ENCODE measurements at regions not wholly inside any gene's neighbourhood (a gene's known extent, or its start where the extent isn't known, plus 50 kb on each side); places are given as distances from the start of the nearest gene placed in this dataset.

GRCh38 chr13:21934284-21934683 lies 263.4 kb downstream of the FGF9 start:
- ChIA-PET CTCF (no interaction called here), POLR2A (no interaction called here)
- Histone ChIP-seq H3K4me3 (ENCODE audit: low read depth, low read length) (no peak overlapping the region), H3K36me3 (ENCODE audit: control insufficient read depth, insufficient read depth, low read length) (no peaks in the 10 kb centered on the region), H3K27me3 (ENCODE audit: control insufficient read depth, insufficient read depth, low read length) (no peaks in the 10 kb centered on the region)
- no peak for DNase-seq (ENCODE audit: low read depth)
- no peak for TF ChIP-seq CTCF (IDR thresholded peaks at IDR 0.05; ENCODE audit: insufficient read depth, low read depth, low read length)

- no peaks in the 10 kb centered on the region for H3K36me3 ChIP-seq (ENCODE audit: control insufficient read depth, insufficient read depth, low read length)
- POLR2A ChIA-PET = no interaction called here
- CTCF ChIA-PET = no interaction called here
- TF ChIP-seq CTCF (IDR thresholded peaks at IDR 0.05; ENCODE audit: insufficient read depth, low read depth, low read length) = no peak
- H3K27me3 ChIP-seq (ENCODE audit: control insufficient read depth, insufficient read depth, low read length) = no peaks in the 10 kb centered on the region
- DNase-seq (ENCODE audit: low read depth) = no peak
- H3K4me3 ChIP-seq (ENCODE audit: low read depth, low read length) = no peak overlapping the region
Observed at GRCh38 chr13:21936674-21937073, 265.8 kb downstream of the FGF9 start.

- no peak for TF ChIP-seq CTCF (IDR thresholded peaks at IDR 0.05; ENCODE audit: insufficient read depth, low read depth, low read length)
- Histone ChIP-seq H3K36me3 (ENCODE audit: control insufficient read depth, insufficient read depth, low read length) (no peaks in the 10 kb centered on the region), H3K4me3 (ENCODE audit: low read depth, low read length) (no peak overlapping the region), H3K27me3 (ENCODE audit: control insufficient read depth, insufficient read depth, low read length) (no peaks in the 10 kb centered on the region)
- DNase-seq (ENCODE audit: low read depth) = peak; percentile 19
- CTCF ChIA-PET = no interaction called here
- POLR2A ChIA-PET = no interaction called here
Observed at GRCh38 chr13:21938168-21938567, 267.3 kb downstream of the FGF9 start.

- no peaks in the 10 kb centered on the region for H3K36me3 ChIP-seq (ENCODE audit: control insufficient read depth, insufficient read depth, low read length)
- ChIA-PET CTCF (no interaction called here), POLR2A (no interaction called here)
- no peaks in the 10 kb centered on the region for H3K27me3 ChIP-seq (ENCODE audit: control insufficient read depth, insufficient read depth, low read length)
- H3K4me3 ChIP-seq (ENCODE audit: low read depth, low read length) = no peak overlapping the region
- DNase-seq (ENCODE audit: low read depth) = no peak
- no peak for TF ChIP-seq CTCF (IDR thresholded peaks at IDR 0.05; ENCODE audit: insufficient read depth, low read depth, low read length)
Observed at GRCh38 chr13:21938636-21939035, 267.8 kb downstream of the FGF9 start.

- H3K27me3 ChIP-seq (ENCODE audit: control insufficient read depth, insufficient read depth, low read length) = no peaks in the 10 kb centered on the region
- ChIA-PET POLR2A (no interaction called here), CTCF (no interaction called here)
- TF ChIP-seq CTCF (IDR thresholded peaks at IDR 0.05; ENCODE audit: insufficient read depth, low read depth, low read length) = no peak
- no peak for DNase-seq (ENCODE audit: low read depth)
- H3K36me3 ChIP-seq (ENCODE audit: control insufficient read depth, insufficient read depth, low read length) = no peaks in the 10 kb centered on the region
- H3K4me3 ChIP-seq (ENCODE audit: low read depth, low read length) = no peak overlapping the region
Observed at GRCh38 chr13:21942061-21942460, 271.2 kb downstream of the FGF9 start.

Measured in BJ (cell line).